Vagina (tissue), 2 donors: ENCODE measurements at regions not wholly inside any gene's neighbourhood (a gene's known extent, or its start where the extent isn't known, plus 50 kb on each side); places are given as distances from the start of the nearest gene placed in this dataset.

Experiments
- CTCF ChIP-seq, 3 experiments: fragments of 450-650 bp in 2 of 3; fragments of 200-600 bp in 1 of 3; sonication (generic) in 1 of 3; IDR thresholded peaks; one replicate each; pipeline ENCODE4 v1.5.1; 2017 to 2019; ENCODE audit warnings: antibody characterized with exemption in 3 of 3, mild to moderate bottlenecking in 2 of 3, moderate library complexity in 2 of 3
- POLR2A ChIP-seq, 2 donors: fragments of 450-650 bp; IDR thresholded peaks; one replicate each; pipeline ENCODE4 v1.6.1; 2017; ENCODE audit warnings: antibody characterized with exemption in 2 of 2, mild to moderate bottlenecking in 2 of 2, moderate library complexity in 2 of 2
- POLR2AphosphoS5 ChIP-seq, 2 donors: sonication (generic); formaldehyde crosslinking; IDR thresholded peaks; one replicate each; pipeline ENCODE4 v1.9.0; 2017; ENCODE audit warnings: antibody characterized with exemption in 2 of 2, mild to moderate bottlenecking in 2 of 2, low read depth in 1 of 2; ENCODE audit not compliant: insufficient read depth in 1 of 2

- TF ChIP-seq CTCF (IDR thresholded peaks at IDR 0.05): no peak
- TF ChIP-seq POLR2A (IDR thresholded peaks at IDR 0.05): no peak
- TF ChIP-seq POLR2AphosphoS5 (IDR thresholded peaks at IDR 0.05; ENCODE audit: insufficient read depth in 1 of 2, low read depth in 1 of 2): no peak
Observed at GRCh38 chr1:30068787-30069472, 654.5 kb downstream of the MATN1 start.
